CD4-positive, alpha-beta memory T cell (primary cell): ENCODE measurements at regions not wholly inside any gene's neighbourhood (a gene's known extent, or its start where the extent isn't known, plus 50 kb on each side); places are given as distances from the start of the nearest gene placed in this dataset.
"Not testable (repeated sequence)": the region's sequence is repeated elsewhere in the genome, so short reads cannot be mapped to it uniquely, and the experiment has no call there.

Experiments used
- CTCF ChIA-PET: fragments of 350-600 bp; sonication (Branson Sonifier 250); formaldehyde crosslinking; loops from one replicate; lab custom pipeline; 2021; ENCODE audit warnings: inconsistent platforms; ENCODE audit not compliant: partially characterized antibody; lab: Charles Lee
- POLR2A ChIA-PET: fragments of 350-600 bp; sonication (Branson Sonifier 250); formaldehyde crosslinking; loops from one replicate; lab custom pipeline; 2021; ENCODE audit not compliant: partially characterized antibody; lab: Charles Lee
- DNase-seq, 5 donors: peaks; one replicate each; pipeline versions ENCODE4 v3.0.0 to v3.0.0-alpha.2; 2020 to 2022; ENCODE audit warnings: mixed read lengths in 1 of 5
- H3K27ac ChIP-seq: one replicate; pipeline ENCODE4 v1.7.0; 2013; ENCODE audit warnings: low read depth, low read length
- H3K27me3 ChIP-seq: 2 replicates; pipeline ENCODE4 v1.7.0; 2013; ENCODE audit warnings: mild to moderate bottlenecking, low read length, moderate library complexity; ENCODE audit not compliant: insufficient read depth
- H3K36me3 ChIP-seq: 2 replicates; pipeline ENCODE4 v1.7.0; 2013; ENCODE audit warnings: mild to moderate bottlenecking, low read length, moderate library complexity; ENCODE audit not compliant: insufficient read depth
- H3K4me1 ChIP-seq: 2 replicates; pipeline ENCODE4 v1.7.0; 2013; ENCODE audit warnings: mild to moderate bottlenecking, low read length, moderate library complexity; ENCODE audit not compliant: insufficient read depth
- H3K4me3 ChIP-seq, 2 donors: one replicate each; pipeline ENCODE4 v1.7.0; 2013; ENCODE audit warnings: low read length in 2 of 2, mild to moderate bottlenecking in 1 of 2
- H3K9me3 ChIP-seq, 2 donors: one replicate each; pipeline ENCODE4 v1.7.0; 2013; ENCODE audit warnings: low read length in 2 of 2, control low read depth in 1 of 2; ENCODE audit not compliant: control insufficient read depth in 1 of 2
- H3K27ac Mint-ChIP-seq, 7 donors: one replicate each; pipeline ENCODE4 v1.8.0; 2020 to 2021; ENCODE audit warnings: mixed read lengths in 7 of 7, mild to moderate bottlenecking in 6 of 7, inconsistent platforms in 3 of 7, moderate library complexity in 3 of 7
- H3K27me3 Mint-ChIP-seq, 2 donors: one replicate each; pipeline ENCODE4 v1.8.0; 2020 to 2021; ENCODE audit warnings: mixed read lengths in 2 of 2
- H3K36me3 Mint-ChIP-seq, 2 donors: one replicate each; pipeline ENCODE4 v1.8.0; 2020 to 2021; ENCODE audit warnings: mixed read lengths in 2 of 2, inconsistent platforms in 1 of 2, mild to moderate bottlenecking in 1 of 2
- H3K4me1 Mint-ChIP-seq, 4 donors: one replicate each; pipeline ENCODE4 v1.8.0; 2020 to 2021; ENCODE audit warnings: mixed read lengths in 4 of 4, mild to moderate bottlenecking in 1 of 4
- H3K4me3 Mint-ChIP-seq, 8 donors: one replicate each; pipeline ENCODE4 v1.8.0; 2020 to 2021; ENCODE audit warnings: mixed read lengths in 8 of 8, mild to moderate bottlenecking in 7 of 8, moderate library complexity in 6 of 8, inconsistent platforms in 3 of 8
- H3K9me3 Mint-ChIP-seq, 8 donors: one replicate each; pipeline ENCODE4 v1.8.0; 2020 to 2021; ENCODE audit warnings: mixed read lengths in 8 of 8, mild to moderate bottlenecking in 5 of 8, inconsistent platforms in 3 of 8, moderate library complexity in 1 of 8
- intact Hi-C: fragments of 100-400 bp; cut with micrococcal nuclease; formaldehyde crosslinking; loops from one replicate; pipeline ENCODE4 v1.15.1; 2023

DNA sequence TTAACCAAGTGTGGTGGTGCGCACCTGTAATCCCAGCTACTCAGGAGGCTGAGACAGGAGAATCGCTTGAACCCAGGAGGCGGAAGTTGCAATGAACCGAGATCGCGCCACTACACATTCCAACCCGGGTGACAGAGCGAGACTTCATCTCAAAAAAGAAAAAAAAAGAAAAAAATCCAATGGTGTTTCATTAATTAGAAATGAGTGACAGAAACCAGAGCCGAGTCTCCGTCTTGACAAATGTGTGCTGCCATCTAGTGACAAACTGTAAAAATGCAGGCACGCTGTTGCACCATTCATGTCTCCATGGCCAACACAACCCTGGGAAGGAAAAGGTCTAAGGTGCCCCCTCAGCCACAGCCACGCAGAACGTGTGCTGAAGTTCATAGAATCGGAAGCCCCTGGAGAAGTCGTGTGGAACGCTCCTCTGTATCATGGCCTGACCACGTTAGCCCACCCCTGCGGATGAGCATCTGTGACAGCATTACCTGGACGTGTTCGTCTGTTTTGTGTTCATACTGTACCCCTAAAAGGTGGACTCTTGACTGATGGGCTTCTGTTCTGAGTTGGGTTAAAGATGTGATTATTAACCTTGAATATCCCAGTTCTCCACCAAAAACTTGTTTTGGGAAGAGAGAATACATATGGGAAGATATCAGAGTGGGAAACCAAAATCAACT is 94.9 kb downstream of the LYZL2 start:
- CTCF ChIA-PET: interaction anchor here (0.7 to 9.2 kb wide), 16 partner anchors 9 to 150 kb away, joined by 3 to 133 read pairs (median 5); partner anchors contain the start of gene MAP3K8
- Mint-ChIP-seq H3K36me3 (no peaks in the 10 kb centered on the region), H3K4me3 (no peak overlapping the region), H3K27ac (peak overlapping the region in 3 of 7 donors; percentile 2 to 73 (median 24)), H3K4me1 (peaks cover 11 to 30% (median 20%) of the 10 kb centered on the region in 4 donors), H3K27me3 (no peaks in the 10 kb centered on the region), H3K9me3 (no peaks in the 10 kb centered on the region)
- Histone ChIP-seq H3K27me3 (no peaks in the 10 kb centered on the region), H3K4me1 (peaks cover 22% of the 10 kb centered on the region), H3K36me3 (no peaks in the 10 kb centered on the region), H3K9me3 (no peaks in the 10 kb centered on the region), H3K27ac (no peak overlapping the region), H3K4me3 (no peak overlapping the region)
- intact Hi-C loops: loop anchor here (1.0 kb wide), 4 partner anchors 57 to 142 kb away; no protein-coding TSS in a partner anchor
- POLR2A ChIA-PET: interaction anchor here (1.3 kb wide), 1 partner anchor 18 kb away, joined by 3 read pairs; no protein-coding TSS in a partner anchor
- DNase-seq: peak; percentile 69 to 78 (median 74)

DNA sequence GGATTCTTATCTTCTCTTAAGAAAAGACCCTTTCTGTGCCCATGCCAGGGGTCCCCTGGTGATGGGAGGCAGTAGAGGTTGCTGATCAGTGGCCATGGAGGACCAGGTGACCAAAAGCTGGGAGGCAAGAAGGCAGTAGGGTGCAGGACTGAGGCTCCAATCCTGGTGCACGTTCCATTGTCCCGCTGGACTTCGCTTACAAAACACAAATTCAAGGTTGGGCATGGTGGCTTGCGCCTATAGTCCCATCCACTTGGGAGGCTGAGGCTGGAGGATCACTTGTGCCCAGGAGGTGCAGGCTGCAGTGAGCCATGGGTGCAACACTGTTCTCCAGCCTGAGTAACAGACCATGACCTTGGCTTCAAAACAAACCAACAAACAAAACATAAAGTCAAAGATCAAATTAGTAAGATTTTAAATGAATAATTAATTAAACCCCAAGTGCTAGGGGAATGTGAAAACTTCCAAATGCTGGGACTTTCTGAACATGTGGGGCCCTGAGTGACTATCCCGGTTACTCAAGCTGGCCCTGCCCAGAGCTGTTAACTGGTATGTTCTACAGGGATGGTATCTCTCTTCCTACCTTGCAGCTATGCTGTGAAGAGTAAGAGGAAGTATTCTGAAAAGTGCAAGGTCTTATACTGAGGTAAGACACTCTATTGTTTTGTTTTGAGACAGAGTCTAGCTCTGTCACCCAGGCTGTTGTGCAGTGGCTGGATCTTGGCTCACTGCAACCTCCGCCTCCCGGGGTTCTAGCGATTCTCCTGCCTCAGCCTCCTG is 97.6 kb downstream of the LYZL2 start:
- peaks cover 48% of the 10 kb centered on the region for H3K4me1 ChIP-seq

DNA sequence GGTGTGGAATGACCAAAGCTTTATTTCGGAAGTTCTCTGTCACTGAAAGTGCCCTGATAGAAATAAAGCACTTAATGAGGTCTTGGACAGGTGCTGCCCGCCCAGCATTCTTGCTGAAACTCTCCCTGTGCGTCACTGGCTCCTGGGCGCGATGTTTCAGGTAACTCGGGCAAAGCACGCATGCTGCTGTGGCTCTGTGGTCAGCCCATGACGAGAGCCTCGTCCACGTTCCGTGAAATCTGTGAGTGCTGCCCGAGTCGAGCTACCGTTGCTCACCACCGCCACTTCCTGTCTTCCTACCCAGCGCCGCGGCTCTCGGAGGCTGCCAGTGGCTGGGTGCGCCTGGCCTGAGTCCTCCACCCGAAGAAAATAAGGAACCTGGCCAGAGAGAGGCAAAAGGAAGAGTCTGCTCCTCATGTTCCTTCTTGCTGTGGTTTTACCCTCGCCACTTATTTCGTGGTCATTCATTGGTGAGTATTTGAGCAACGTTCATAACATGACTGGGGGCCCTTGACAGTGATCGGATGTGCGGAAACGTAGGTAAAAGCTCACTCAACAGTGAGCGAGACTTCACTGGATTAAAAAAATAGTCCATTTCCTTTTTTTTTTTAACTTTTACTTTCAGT is 95.5 kb downstream of the MAP3K8 start:
- CTCF ChIA-PET: interaction anchor here (1.2 to 9.2 kb wide), 8 partner anchors 32 to 137 kb away, joined by 3 to 133 read pairs (median 6); no protein-coding TSS in a partner anchor
- H3K27ac Mint-ChIP-seq: peak overlapping the region; percentile 96 to 100 (median 98)
- peaks cover 72% of the 10 kb centered on the region for H3K4me1 ChIP-seq

More for the DNA sequence above, 97.6 kb downstream of the LYZL2 start:
- no peak overlapping the region for H3K27ac ChIP-seq
- Mint-ChIP-seq H3K27ac (peak overlapping the region in 6 of 7 donors; percentile 35 to 80 (median 54)), H3K9me3 (no peaks in the 10 kb centered on the region), H3K4me1 (peaks cover 26 to 56% (median 40%) of the 10 kb centered on the region in 4 donors), H3K36me3 (no peaks in the 10 kb centered on the region), H3K27me3 (no peaks in the 10 kb centered on the region), H3K4me3 (peak overlapping the region in 1 of 8 donors; percentile 65)
- intact Hi-C loops: no loop called here
- H3K9me3 ChIP-seq: no peaks in the 10 kb centered on the region
- ChIA-PET POLR2A (interaction anchor here (0.8 to 5.8 kb wide), 2 partner anchors 98 to 118 kb away, joined by 3 to 79 read pairs; partner anchors contain the start of gene MAP3K8), CTCF (interaction anchor here (0.9 to 9.2 kb wide), 13 partner anchors 10 to 147 kb away, joined by 3 to 133 read pairs (median 9); partner anchors contain the start of gene MAP3K8)
- H3K4me3 ChIP-seq: no peak overlapping the region
- H3K36me3 ChIP-seq: no peaks in the 10 kb centered on the region
- no peak for DNase-seq
- no peaks in the 10 kb centered on the region for H3K27me3 ChIP-seq

DNA sequence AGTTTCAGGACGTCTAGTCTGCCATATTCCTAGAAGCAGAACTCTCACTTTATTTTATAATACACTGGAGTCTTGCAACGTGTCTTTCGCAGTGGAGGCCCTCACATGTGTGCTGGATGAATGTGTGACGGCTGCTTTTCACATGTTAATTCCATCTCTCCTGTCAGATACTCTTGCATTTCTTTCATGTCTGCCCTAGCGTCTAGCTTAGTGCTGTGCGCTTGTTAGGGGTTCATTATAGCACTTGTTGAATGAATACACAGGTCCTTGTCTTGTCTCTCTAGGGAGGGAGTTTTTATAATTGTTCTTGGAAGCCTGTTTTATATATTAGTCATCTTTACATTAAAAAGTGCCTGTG is 94.4 kb downstream of the MAP3K8 start:
- Mint-ChIP-seq H3K27me3 (no peaks in the 10 kb centered on the region), H3K9me3 (no peaks in the 10 kb centered on the region), H3K4me3 (peak overlapping the region in 6 of 8 donors; percentile 21 to 67 (median 37)), H3K36me3 (no peaks in the 10 kb centered on the region), H3K27ac (peak overlapping the region; percentile 37 to 99 (median 79)), H3K4me1 (peaks cover 38 to 74% (median 53%) of the 10 kb centered on the region in 4 donors)
- Histone ChIP-seq H3K36me3 (no peaks in the 10 kb centered on the region), H3K9me3 (no peaks in the 10 kb centered on the region), H3K4me3 (no peak overlapping the region), H3K4me1 (peaks cover 77% of the 10 kb centered on the region), H3K27me3 (no peaks in the 10 kb centered on the region), H3K27ac (no peak overlapping the region)
- ChIA-PET CTCF (interaction anchor here (0.7 to 9.2 kb wide), 6 partner anchors 8 to 117 kb away, joined by 3 to 133 read pairs (median 5); no protein-coding TSS in a partner anchor), POLR2A (interaction anchor here (0.6 to 5.8 kb wide), 5 partner anchors 30 to 102 kb away, joined by 3 to 79 read pairs (median 6); partner anchors contain the start of gene MAP3K8)
- intact Hi-C loops: loop anchor here (2.0 to 5.0 kb wide), 4 partner anchors 26 to 504 kb away; partner anchors contain the start of gene ZNF438
- DNase-seq: no peak

More for the DNA sequence above, 95.5 kb downstream of the MAP3K8 start:
- no peaks in the 10 kb centered on the region for H3K36me3 Mint-ChIP-seq
- Histone ChIP-seq H3K9me3 (no peaks in the 10 kb centered on the region), H3K27ac (peak overlapping the region; percentile 83), H3K36me3 (no peaks in the 10 kb centered on the region), H3K27me3 (no peaks in the 10 kb centered on the region), H3K4me3 (peak overlapping the region; percentile 48 to 56)
- peak; percentile 83 to 91 (median 87) for DNase-seq
- peak overlapping the region; percentile 83 to 94 (median 88) for H3K4me3 Mint-ChIP-seq
- H3K27me3 Mint-ChIP-seq: no peaks in the 10 kb centered on the region
- POLR2A ChIA-PET: interaction anchor here (0.6 to 5.8 kb wide), 29 partner anchors 8 to 604 kb away, joined by 3 to 79 read pairs (median 5); partner anchors contain the start of genes MAP3K8 and MTPAP
- no peaks in the 10 kb centered on the region for H3K9me3 Mint-ChIP-seq
- intact Hi-C loops: loop anchor here (1.0 to 5.0 kb wide), 8 partner anchors 27 to 503 kb away; partner anchors contain the start of genes MAP3K8, MTPAP and ZNF438
- peaks cover 38 to 73% (median 54%) of the 10 kb centered on the region in 4 donors for H3K4me1 Mint-ChIP-seq

DNA sequence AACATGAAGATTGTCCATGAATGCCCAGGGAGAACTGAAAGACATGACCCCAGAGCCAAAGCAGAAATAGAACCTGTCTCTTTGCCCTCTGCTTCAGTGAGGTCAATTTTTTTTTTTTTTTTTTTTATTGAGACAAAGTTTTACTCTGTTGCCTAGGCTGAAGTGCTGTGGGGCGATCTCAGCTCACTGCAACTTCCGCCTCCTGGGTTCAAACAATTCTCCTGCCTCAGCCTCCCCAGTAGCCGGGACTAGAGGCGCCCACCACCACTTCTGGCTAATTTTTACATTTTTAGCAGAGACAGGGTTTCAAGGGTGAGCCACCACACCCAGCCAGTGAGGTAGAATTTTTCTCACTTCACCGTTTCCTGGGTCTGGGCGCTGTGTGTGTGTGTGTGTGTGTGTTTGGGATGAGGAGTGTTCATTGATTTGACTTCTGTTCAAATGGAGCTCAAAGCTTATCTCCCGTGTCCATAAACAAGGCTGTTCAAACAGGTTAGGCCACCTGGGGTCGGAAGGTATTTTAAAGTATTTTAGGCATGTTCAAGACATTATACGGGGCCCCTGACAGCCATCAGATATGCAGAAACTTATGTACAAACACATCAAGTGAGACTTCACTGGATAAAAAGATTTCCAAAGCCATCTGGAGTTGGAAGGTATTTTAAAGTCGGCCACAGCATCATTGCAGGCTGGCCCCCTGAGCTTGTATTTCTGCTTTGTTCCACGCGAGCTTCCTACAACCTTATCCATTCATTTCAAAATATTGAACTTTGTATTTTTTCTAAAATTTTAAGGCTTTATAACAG is 93.8 kb downstream of the MAP3K8 start:
- H3K4me3 ChIP-seq: no peak overlapping the region
- POLR2A ChIA-PET: interaction anchor here (0.6 to 5.8 kb wide), 6 partner anchors 30 to 101 kb away, joined by 3 to 79 read pairs (median 5); partner anchors contain the start of gene MAP3K8
- H3K27me3 ChIP-seq: no peaks in the 10 kb centered on the region
- intact Hi-C loops: loop anchor here (2.0 to 5.0 kb wide), 4 partner anchors 25 to 504 kb away; partner anchors contain the start of gene ZNF438
- no peaks in the 10 kb centered on the region for H3K9me3 ChIP-seq
- no peaks in the 10 kb centered on the region for H3K36me3 ChIP-seq
- Mint-ChIP-seq H3K9me3 (no peaks in the 10 kb centered on the region), H3K27ac (peak overlapping the region; percentile 63 to 99 (median 89)), H3K27me3 (no peaks in the 10 kb centered on the region), H3K4me1 (peaks cover 39 to 76% (median 57%) of the 10 kb centered on the region in 4 donors), H3K4me3 (peak overlapping the region in 7 of 8 donors; percentile 36 to 79 (median 67)), H3K36me3 (no peaks in the 10 kb centered on the region)
- DNase-seq: peak in 3 of 5 donors; percentile 13 to 39 (median 20)
- CTCF ChIA-PET: interaction anchor here (0.7 to 9.2 kb wide), 5 partner anchors 9 to 116 kb away, joined by 3 to 133 read pairs (median 6); no protein-coding TSS in a partner anchor
- H3K27ac ChIP-seq: no peak overlapping the region
- H3K4me1 ChIP-seq: peaks cover 81% of the 10 kb centered on the region

DNA sequence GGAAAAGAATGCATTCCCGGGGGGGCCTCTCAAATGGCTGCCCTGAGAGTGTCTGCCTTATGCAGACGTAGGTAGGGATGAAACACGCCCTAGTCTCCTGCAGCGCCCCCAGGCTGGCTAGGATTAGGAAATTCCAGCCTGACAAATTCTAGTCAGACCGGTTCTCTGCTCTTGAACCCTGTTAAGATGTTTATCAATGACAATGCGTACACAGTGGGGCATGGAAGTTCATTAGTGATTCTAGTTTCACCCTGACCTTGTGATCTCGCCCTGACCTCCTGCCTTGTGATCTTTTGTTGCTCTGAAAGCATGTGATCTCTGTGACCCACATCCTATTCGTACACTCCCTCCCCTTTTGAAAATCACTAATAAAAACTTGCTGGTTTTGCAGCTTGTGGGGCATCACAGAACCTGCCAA is 88.7 kb downstream of the MAP3K8 start:
- H3K27me3 Mint-ChIP-seq, intact Hi-C loops, H3K4me3 ChIP-seq, H3K36me3 Mint-ChIP-seq, POLR2A ChIA-PET, H3K36me3 ChIP-seq, H3K9me3 Mint-ChIP-seq, H3K27me3 ChIP-seq, H3K9me3 ChIP-seq, H3K27ac ChIP-seq: not testable (repeated sequence)
- Mint-ChIP-seq H3K4me1 (peaks cover 24 to 42% (median 33%) of the 10 kb centered on the region in 4 donors), H3K27ac (peak overlapping the region; percentile 4 to 85 (median 47)), H3K4me3 (peak overlapping the region in 3 of 8 donors; percentile 8 to 51 (median 36))
- CTCF ChIA-PET: interaction anchor here (0.7 kb wide), 1 partner anchor 114 kb away, joined by 3 read pairs; no protein-coding TSS in a partner anchor
- peak in 3 of 5 donors; percentile 17 to 35 (median 25) for DNase-seq
- peaks cover 46% of the 10 kb centered on the region for H3K4me1 ChIP-seq
